GM12873 (cell line): ENCODE measurements at regions not wholly inside any gene's neighbourhood (a gene's known extent, or its start where the extent isn't known, plus 50 kb on each side); places are given as distances from the start of the nearest gene placed in this dataset.

Experiments used
- TF ChIP-seq, protein P1 (sequence below): IDR thresholded peaks from 2 replicates; pipeline ENCODE4 v1.5.1; 2012; ENCODE audit warnings: low read depth, mild to moderate bottlenecking, moderate library complexity, low read length, control low read depth; ENCODE audit not compliant: insufficient read depth; ENCODE audit errors: missing control alignments

- TF ChIP-seq, protein P1, sequence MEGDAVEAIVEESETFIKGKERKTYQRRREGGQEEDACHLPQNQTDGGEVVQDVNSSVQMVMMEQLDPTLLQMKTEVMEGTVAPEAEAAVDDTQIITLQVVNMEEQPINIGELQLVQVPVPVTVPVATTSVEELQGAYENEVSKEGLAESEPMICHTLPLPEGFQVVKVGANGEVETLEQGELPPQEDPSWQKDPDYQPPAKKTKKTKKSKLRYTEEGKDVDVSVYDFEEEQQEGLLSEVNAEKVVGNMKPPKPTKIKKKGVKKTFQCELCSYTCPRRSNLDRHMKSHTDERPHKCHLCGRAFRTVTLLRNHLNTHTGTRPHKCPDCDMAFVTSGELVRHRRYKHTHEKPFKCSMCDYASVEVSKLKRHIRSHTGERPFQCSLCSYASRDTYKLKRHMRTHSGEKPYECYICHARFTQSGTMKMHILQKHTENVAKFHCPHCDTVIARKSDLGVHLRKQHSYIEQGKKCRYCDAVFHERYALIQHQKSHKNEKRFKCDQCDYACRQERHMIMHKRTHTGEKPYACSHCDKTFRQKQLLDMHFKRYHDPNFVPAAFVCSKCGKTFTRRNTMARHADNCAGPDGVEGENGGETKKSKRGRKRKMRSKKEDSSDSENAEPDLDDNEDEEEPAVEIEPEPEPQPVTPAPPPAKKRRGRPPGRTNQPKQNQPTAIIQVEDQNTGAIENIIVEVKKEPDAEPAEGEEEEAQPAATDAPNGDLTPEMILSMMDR: no peak
Observed at GRCh38 chr15:25177955-25178801, 223.4 kb downstream of the SNRPN start.

- TF ChIP-seq, protein P1: no peak
Observed at GRCh38 chr15:25178835-25179672, 224.3 kb downstream of the SNRPN start.

GRCh38 chr15:25179673-25180511 lies 225.1 kb downstream of the SNRPN start:
- TF ChIP-seq, protein P1: no peak

GRCh38 chr15:25180606-25181292 lies 226.0 kb downstream of the SNRPN start:
- TF ChIP-seq, protein P1: no peak

DNA sequence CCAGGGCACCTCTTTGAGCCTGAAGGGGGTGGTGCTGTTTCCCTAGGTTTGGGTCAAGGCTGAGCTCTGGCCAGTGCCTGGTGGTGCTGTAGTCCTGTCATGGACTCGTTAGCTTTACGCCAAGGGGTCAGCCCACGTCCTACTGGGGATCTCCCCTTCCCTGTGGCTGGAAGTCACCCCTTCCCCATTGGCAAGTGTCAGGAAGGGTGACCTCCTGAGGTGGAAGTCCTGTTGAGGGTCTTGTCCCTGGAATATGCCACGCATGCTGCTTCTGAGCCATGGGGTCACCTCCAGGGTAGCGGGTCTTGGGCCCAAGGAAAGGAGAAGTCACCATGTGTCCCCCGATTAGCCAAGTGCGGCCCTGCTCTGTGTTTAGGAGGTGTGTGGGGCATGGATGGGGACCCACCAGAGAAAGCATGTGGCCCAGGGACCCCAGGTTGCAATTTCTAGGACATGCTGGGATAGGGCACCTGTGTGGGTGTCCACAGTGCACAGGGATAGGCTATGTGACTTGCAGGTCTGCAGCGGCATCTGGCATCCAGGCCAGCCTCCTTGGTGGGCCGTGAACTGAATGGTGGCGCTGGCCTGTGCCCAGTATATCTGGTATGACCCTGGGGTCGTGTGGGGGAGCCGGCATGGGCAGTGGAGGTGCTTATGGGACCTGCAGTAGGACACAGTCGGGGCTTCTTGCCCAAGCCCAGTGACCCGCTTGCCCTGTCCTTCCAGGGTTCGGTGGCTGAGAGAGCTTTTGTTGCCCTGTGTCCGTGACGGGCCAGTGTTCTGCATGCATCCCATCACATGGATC lies 226.7 kb downstream of the SNRPN start:
- TF ChIP-seq, protein P1: no peak

DNA sequence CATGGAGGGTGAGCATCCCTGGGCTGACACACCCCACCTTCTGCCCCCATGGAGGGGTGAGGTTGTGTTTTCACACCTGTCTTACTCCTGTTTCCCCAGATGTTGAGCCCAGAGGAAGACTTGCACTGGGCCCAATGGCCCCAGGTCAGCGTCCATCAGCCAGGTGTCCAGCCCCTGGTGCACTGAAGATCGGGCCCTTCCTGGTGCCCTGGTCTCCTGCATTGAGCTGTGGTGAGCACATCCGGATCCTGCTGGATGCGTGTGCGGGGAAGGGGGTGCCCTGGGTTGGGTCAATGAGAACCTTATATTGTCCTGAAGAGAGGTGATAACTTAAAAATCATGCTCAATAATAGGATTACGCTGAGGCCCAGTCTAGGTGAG lies 227.3 kb downstream of the SNRPN start:
- TF ChIP-seq, protein P1: no peak
